Activated CD4-positive, alpha-beta T cell treated with anti-CD3 and anti-CD28 coated beads, Interleukin-2, Interleukin-6, amounts not matched to agents 100 ng/mL and 50 ng/mL, durations not matched to agents 16 hours and 8 hours (primary cell): ENCODE measurements at regions not wholly inside any gene's neighbourhood (a gene's known extent, or its start where the extent isn't known, plus 50 kb on each side); places are given as distances from the start of the nearest gene placed in this dataset.
"Not testable (repeated sequence)": the region's sequence is repeated elsewhere in the genome, so short reads cannot be mapped to it uniquely, and the experiment has no call there.

Source experiments
- DNase-seq: peaks from one replicate; pipeline ENCODE4 v3.0.0-alpha.2; 2020

- DNase-seq = peak; percentile 2
Observed at GRCh38 chr4:64001229-64001898, 407.9 kb downstream of the TECRL start.

GRCh38 chr4:64000241-64000640, 409.0 kb downstream of the TECRL start:
- DNase-seq = no peak

DNA sequence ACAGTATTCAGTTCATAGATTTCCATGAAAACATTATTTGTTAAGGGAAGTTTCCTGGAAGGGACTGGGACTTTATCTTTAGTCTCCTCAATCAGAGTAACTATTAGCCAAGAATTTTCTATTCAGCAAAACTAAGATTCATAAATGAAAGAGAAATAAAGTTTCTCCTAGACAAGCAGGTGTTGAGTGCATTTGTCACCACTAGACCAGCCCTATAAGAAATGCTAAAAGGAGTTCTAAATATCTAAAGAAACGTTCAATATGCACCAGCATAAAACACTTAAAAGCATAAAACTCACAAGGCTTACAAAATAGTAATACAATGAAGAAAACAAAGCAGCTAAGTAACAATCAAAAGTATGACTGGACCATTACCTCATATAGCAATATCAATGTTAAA, 423.0 kb downstream of the TECRL start:
- no peak for DNase-seq

GRCh38 chr4:63983224-63983623, 426.0 kb downstream of the TECRL start:
- DNase-seq = no peak

DNA sequence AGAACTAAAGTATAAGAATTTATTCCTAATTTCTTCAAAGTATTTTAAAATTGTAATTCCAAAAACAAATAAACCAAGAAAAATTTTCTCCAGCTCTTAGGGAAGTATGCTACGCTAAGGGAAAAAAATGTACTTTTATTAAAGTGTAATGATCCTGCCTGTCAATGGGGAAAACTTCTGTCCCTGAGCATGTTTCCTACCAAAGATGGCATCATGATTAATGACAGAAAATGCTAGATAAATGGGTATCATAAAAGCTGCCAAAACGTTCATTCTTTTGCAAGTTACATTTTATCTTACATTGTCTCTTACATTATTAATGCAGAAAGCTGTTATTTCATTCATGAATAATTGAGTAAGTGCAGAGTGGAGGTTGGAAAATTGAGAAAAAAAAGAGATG, 443.4 kb downstream of the TECRL start:
- DNase-seq = no peak

DNA sequence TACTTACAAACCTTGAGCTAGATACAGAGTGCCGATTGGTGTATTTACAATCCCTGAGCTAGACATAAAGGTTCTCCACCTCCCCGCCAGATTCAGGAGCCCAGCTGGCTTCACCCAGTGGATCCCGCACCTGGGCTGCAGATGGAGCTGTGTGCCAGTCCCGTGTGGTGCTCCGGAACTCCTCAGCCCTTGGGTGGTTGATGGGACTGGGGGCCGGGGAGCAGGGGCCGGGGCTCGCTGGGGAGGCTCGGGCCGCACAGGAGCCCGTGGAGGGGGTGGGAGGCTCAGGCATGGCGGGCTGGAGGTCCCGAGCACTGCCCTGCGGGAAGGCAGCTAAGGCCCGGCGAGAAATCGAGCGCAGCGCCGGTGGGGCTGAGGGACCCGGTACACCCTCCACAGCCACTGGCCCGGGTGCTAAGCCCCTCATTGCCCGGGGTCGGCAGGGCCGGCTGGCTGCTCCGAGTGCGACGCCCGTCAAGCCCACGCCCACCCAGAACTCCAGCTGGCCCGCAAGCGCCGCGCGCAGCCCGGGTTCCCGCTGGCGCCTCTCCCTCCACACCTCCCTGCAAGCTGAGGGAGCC, 466.5 kb downstream of the TECRL start:
- DNase-seq = not testable (repeated sequence)

- DNase-seq = no peak
Observed at GRCh38 chr4:63937961-63938360, 471.3 kb downstream of the TECRL start.

DNA sequence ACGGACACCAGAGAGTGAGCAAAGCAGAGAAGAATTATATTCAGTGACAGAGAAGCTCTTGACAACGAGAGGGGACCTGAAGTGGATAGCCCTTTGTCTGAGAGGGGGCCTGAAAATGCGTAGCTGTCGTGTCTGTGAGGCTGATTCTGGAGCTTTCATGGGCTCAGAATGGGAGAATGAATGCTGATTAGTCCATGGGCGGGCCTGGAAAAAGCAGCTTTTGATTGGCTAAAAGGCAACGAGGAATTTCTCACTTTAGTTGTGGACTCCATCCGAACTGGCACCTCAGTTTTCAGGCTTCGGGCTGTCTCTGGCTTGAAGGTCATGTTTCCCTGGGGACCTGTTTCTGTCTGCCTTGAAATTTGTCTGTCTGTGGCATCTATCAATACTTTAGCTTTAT, 487.1 kb downstream of the TECRL start:
- no peak for DNase-seq

GRCh38 chr4:63921561-63921960, 487.7 kb downstream of the TECRL start:
- DNase-seq = no peak

DNA sequence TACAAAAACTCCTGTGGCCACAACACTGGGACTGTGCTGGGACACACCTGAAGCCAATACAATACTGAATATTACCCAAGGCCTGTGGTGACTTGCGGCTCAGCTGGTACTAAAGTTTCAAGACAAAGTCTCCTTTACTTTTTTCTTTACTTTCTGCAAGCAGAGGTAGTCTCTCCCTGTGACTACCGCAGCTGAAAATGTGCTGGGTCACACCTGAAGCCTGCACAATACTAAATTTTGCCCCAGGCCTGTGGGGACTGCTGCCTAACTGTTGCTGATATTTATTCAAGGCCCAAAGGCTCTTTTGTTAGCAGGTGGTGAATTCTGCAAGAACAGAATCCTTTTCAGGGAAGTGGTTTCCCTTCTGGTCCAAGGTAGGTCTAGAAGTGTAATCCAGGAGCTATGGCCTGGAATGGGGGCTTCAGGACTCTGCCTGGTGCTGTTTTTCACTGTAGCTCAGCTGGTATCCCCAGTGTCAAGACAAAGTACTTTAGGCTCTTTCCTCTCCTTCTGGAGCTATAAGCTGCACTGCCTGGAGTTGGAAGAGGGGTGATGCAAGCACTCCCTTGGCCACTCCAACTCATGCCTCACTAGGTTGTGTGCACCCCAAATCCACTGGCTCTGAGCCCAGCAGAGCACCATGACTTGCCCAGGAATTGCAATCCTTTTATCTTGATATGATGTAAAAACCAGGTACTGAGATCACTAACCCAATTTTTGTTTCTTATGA, 489.4 kb downstream of the TECRL start:
- DNase-seq = no peak

DNA sequence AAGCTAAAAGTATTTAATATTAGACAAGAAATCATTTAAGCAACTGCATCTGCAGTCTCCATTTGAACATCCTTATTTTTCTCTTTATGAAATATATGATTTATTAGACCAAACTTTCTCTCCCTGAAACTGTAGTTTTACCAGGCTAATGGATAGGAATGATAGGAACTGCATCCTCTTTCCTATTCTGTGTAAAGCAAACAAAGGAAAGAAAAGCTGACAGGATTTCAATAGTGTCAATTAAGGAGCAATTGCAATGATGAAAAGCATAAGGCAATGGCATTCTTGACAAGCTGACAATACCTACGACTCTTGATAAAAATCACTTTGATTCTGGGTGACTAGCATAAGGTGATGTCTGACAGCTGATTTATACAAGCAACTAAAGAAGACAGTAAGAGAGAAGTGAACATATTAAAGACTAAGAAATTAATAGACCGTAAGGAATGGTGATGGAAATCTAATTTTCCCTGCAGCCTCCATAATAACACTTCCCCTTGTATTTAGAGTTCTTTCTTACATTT, 502.5 kb downstream of the TECRL start:
- no peak for DNase-seq

DNA sequence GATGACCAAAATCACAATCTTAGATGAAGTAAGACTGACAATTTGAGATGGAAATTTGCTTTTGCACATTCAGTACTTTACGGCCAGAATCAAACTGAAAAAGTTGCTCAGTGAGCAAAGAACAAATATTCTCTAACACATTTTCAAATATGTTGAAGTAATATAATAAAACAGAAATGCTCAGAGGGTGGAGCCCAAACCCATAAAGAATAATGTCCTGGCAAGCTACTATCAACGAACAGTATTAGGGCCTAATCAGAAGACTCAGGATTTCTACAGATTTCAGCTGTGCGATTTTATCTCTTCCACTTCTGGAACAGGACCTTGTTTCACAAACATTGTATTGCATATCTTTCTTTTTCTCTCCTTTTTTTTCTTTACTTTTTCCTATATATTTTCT, 505.0 kb downstream of the TECRL start:
- DNase-seq = no peak

DNA sequence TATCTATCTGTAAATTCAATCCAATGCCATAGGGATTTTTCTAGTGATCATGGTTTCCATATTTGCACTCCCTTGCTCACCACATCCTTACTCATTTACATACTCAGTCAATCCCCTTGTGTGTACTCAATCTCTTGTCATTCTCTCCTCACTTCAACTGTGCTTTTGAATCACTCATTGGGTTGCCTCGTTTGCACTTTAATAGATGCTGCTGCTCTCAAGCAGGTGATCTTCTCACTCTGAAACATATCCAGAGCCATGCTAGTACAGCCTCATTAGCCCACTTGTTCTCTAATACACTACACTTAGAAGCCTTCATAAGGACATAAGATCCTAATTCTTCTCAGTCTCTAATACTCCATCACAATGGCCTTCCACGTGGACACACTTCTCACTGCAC, 507.9 kb downstream of the TECRL start:
- no peak for DNase-seq

DNA sequence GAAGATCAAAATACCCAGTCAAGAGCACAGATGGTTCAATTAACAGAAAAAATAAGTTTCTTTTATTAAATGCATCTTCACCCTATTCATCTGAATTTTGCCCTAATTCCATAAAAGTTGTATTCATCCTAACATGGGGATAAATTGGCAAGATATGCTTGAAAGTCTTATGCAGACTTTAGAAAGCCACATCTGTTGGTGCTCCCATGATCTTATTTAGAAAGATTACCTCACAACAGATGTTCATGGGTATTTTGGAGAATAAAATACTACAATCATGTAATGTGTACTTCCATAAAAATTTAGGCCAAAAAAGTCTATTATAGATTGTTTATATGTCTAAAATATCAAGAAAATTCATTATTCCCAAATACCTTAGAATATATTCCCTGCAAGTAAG, 510.3 kb downstream of the TECRL start:
- no peak for DNase-seq

DNA sequence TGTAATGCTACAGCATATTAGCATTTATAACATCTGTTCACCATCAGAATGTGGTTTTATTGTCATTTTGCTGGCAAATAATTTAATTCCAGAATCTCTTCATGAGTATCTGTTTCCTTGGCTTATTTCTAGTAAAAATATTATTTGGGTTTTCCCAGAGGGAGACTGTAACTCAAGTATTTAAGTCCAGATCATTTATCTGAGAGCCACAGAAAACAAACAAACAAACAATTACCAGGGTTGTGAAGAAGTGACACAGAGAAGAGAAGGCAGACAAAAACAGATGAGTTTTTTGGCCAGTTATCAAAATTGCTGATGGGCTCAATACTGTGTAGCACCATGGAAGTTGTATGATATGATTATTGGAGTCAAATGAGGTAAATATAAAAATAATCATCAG, 515.1 kb downstream of the TECRL start:
- DNase-seq = no peak

- DNase-seq = no peak
Observed at GRCh38 chr4:63869370-63869769, 539.9 kb downstream of the TECRL start.

GRCh38 chr4:63851496-63851895, 557.8 kb downstream of the TECRL start:
- DNase-seq = no peak

GRCh38 chr4:63841266-63841665, 568.0 kb downstream of the TECRL start:
- no peak for DNase-seq

GRCh38 chr4:63831590-63832155, 577.6 kb downstream of the TECRL start:
- no peak for DNase-seq

- no peak for DNase-seq
Observed at GRCh38 chr4:63817196-63817865, 591.9 kb downstream of the TECRL start.

DNA sequence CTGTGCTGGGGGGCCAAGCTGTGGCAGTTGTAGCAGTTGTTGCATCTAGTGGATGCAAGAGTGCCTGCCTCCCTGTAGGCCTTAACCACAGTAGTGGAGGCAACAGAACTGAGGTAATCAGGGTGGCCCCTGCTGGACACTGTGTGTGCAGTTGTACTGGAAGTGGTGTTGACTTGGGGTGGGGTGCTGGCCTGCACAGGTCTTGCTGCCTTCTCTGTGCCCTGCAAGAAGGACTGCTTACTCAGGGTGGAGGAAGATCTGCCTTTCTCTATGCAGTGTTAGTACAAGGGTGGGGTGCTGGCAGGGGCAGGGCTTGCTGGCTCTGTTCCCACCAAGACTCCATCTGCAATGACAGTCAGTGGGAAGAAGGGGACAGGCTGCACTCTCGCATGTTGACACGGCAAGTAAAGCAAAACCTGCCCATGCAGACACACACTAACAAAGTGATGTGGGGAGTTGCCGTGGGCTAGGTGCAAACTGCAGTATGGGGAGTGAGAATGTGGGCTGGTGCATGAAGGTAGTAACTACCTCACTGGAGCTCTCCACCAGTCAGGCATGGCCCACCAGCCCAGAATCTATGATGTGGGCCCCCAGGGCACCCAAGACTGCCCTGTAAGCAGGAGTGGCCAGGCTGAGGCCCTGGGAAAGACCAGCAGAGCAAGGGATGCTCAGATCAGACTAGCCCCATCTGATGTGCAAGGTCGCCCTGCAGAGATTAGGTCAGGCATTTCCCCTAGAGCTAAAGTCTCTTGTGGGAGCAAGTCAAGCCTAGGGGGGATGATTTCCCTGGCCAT, 594.9 kb downstream of the TECRL start:
- DNase-seq = no peak

- no peak for DNase-seq
Observed at GRCh38 chr4:63799166-63799565, 610.1 kb downstream of the TECRL start.
